PC-9 (cell line): ENCODE measurements at regions not wholly inside any gene's neighbourhood (a gene's known extent, or its start where the extent isn't known, plus 50 kb on each side); places are given as distances from the start of the nearest gene placed in this dataset.

Experiments
- BruUV-seq: library from RNA; stranded (reverse); fragments of 400-500 nt; replicated peaks from 2 replicates; lab custom pipeline; 2021; lab: Mats Ljungman, UMichigan
- CTCF ChIA-PET: fragments of 300-600 bp; sonication (Branson Sonifier 250); formaldehyde crosslinking; loops from one replicate; lab custom pipeline; 2022; ENCODE audit warnings: antibody characterized with exemption; lab: Charles Lee
- POLR2A ChIA-PET: fragments of 300-600 bp; sonication (Branson Sonifier 250); formaldehyde crosslinking; loops from one replicate; lab custom pipeline; 2022; ENCODE audit warnings: antibody characterized with exemption; ENCODE audit not compliant: unreplicated experiment; lab: Charles Lee
- DNase-seq, 2 experiments: peaks; one replicate each; pipeline versions ENCODE4 v3.0.0 to v3.0.0-alpha.2; 2015 to 2022; ENCODE audit warnings: mixed read lengths in 1 of 2
- H2AFZ ChIP-seq: fragments of 200-600 bp; sonication (generic); 2 replicates; pipeline ENCODE4 v1.8.1; 2017; ENCODE audit warnings: antibody characterized with exemption
- H3F3A ChIP-seq: fragments of 200-600 bp; sonication (generic); 2 replicates; pipeline ENCODE4 v1.8.1; 2017; ENCODE audit warnings: antibody characterized with exemption, mild to moderate bottlenecking, low read depth; ENCODE audit not compliant: insufficient read depth
- H3K27ac ChIP-seq: fragments of 200-600 bp; sonication (generic); 2 replicates; pipeline ENCODE4 v1.6.1; 2016; ENCODE audit warnings: mixed run types
- H3K27me3 ChIP-seq: fragments of 200-600 bp; sonication (generic); 2 replicates; pipeline ENCODE4 v1.6.1; 2016; ENCODE audit warnings: low read depth, mixed run types; ENCODE audit not compliant: insufficient read depth
- H3K36me3 ChIP-seq: fragments of 200-600 bp; sonication (generic); 2 replicates; pipeline ENCODE4 v1.6.1; 2016; ENCODE audit warnings: low read depth, mixed run types
- H3K4me1 ChIP-seq: fragments of 200-600 bp; sonication (generic); replicated peaks from 2 replicates; pipeline ENCODE4 v1.6.1; 2016; ENCODE audit warnings: mixed run types; ENCODE audit not compliant: insufficient read depth
- H3K4me2 ChIP-seq: fragments of 200-600 bp; sonication (generic); 2 replicates; pipeline ENCODE4 v1.6.1; 2017; ENCODE audit warnings: mixed run types
- H3K4me3 ChIP-seq: fragments of 200-600 bp; sonication (generic); 2 replicates; pipeline ENCODE4 v1.6.1; 2016; ENCODE audit warnings: mixed run types
- H3K79me2 ChIP-seq: fragments of 200-600 bp; sonication (generic); 2 replicates; pipeline ENCODE4 v1.6.1; 2017; ENCODE audit warnings: low read depth, mixed run types
- H3K9me2 ChIP-seq: fragments of 200-600 bp; sonication (generic); 2 replicates; pipeline ENCODE4 v1.8.1; 2017; ENCODE audit warnings: mild to moderate bottlenecking; ENCODE audit not compliant: insufficient read depth
- H3K9me3 ChIP-seq: fragments of 200-600 bp; sonication (generic); 2 replicates; pipeline ENCODE4 v1.8.1; 2016; ENCODE audit warnings: low read depth; ENCODE audit not compliant: insufficient read depth
- H4K20me1 ChIP-seq: fragments of 200-600 bp; sonication (generic); 2 replicates; pipeline ENCODE4 v1.8.1; 2017; ENCODE audit not compliant: insufficient read depth
- CTCF ChIP-seq: fragments of 200-600 bp; sonication (generic); conservative IDR thresholded peaks from 2 replicates; pipeline ENCODE4 v1.6.1; 2017; ENCODE audit warnings: mixed run types, antibody characterized with exemption, mild to moderate bottlenecking, moderate library complexity
- EZH2 ChIP-seq: fragments of 200-600 bp; sonication (generic); IDR thresholded peaks from 2 replicates; pipeline ENCODE4 v1.8.0; 2017; ENCODE audit warnings: antibody characterized with exemption, low read depth
- intact Hi-C: fragments of 100-400 bp; cut with micrococcal nuclease; formaldehyde crosslinking; loops from one replicate; pipeline ENCODE4 v1.10.0; 2022; ENCODE audit not compliant: unreplicated experiment

GRCh38 chr6:1136827-1137226, 175.1 kb upstream of the FOXQ1 start:
- Histone ChIP-seq H3K4me1 (no peaks in the 10 kb centered on the region), H3K4me3 (no peak overlapping the region), H3K27ac (no peak overlapping the region)

GRCh38 chr6:1136415-1136774, 175.5 kb upstream of the FOXQ1 start:
- CTCF ChIA-PET: no interaction called here
- H3K4me2 ChIP-seq: no peak overlapping the region
- BruUV-seq: no TSS peak
- no peak overlapping the region for H3K27ac ChIP-seq
- POLR2A ChIA-PET: no interaction called here
- intact Hi-C loops: no loop called here
- H3K36me3 ChIP-seq: no peaks in the 10 kb centered on the region
- no peaks in the 10 kb centered on the region for H3K9me3 ChIP-seq
- H3K9me2 ChIP-seq: no peaks in the 10 kb centered on the region
- H3F3A ChIP-seq: no peaks in the 10 kb centered on the region
- DNase-seq: no peak
- H3K4me3 ChIP-seq: no peak overlapping the region
- no peaks in the 10 kb centered on the region for H3K27me3 ChIP-seq
- TF ChIP-seq EZH2 (no peak), CTCF (no peak)
- no peak overlapping the region for H2AFZ ChIP-seq
- H3K79me2 ChIP-seq: no peaks in the 10 kb centered on the region
- no peaks in the 10 kb centered on the region for H3K4me1 ChIP-seq
- H4K20me1 ChIP-seq: no peaks in the 10 kb centered on the region

More at GRCh38 chr6:1136827-1137226, 175.1 kb upstream of the FOXQ1 start:
- H3K27me3 ChIP-seq: no peaks in the 10 kb centered on the region
- POLR2A ChIA-PET: no interaction called here
- H3K79me2 ChIP-seq: no peaks in the 10 kb centered on the region
- CTCF ChIA-PET: no interaction called here
- no peaks in the 10 kb centered on the region for H3K9me2 ChIP-seq
- no peak overlapping the region for H3K4me2 ChIP-seq
- no peak for DNase-seq
- BruUV-seq: no TSS peak
- H3F3A ChIP-seq: no peaks in the 10 kb centered on the region
- no peak overlapping the region for H2AFZ ChIP-seq
- intact Hi-C loops: no loop called here
- H3K36me3 ChIP-seq: no peaks in the 10 kb centered on the region
- no peaks in the 10 kb centered on the region for H4K20me1 ChIP-seq
- H3K9me3 ChIP-seq: no peaks in the 10 kb centered on the region
- TF ChIP-seq CTCF (no peak), EZH2 (no peak)

- DNase-seq: no peak
- H2AFZ ChIP-seq: no peak overlapping the region
- H3K79me2 ChIP-seq: no peaks in the 10 kb centered on the region
- no peaks in the 10 kb centered on the region for H3F3A ChIP-seq
- no peaks in the 10 kb centered on the region for H3K4me1 ChIP-seq
- H3K9me3 ChIP-seq: no peaks in the 10 kb centered on the region
- no peak overlapping the region for H3K4me2 ChIP-seq
- H3K27ac ChIP-seq: no peak overlapping the region
- no peaks in the 10 kb centered on the region for H3K9me2 ChIP-seq
- H3K36me3 ChIP-seq: no peaks in the 10 kb centered on the region
- intact Hi-C loops: no loop called here
- no TSS peak for BruUV-seq
- no peak overlapping the region for H3K4me3 ChIP-seq
- no peaks in the 10 kb centered on the region for H4K20me1 ChIP-seq
- CTCF ChIA-PET: no interaction called here
- POLR2A ChIA-PET: no interaction called here
- H3K27me3 ChIP-seq: no peaks in the 10 kb centered on the region
- TF ChIP-seq EZH2: no peak
- TF ChIP-seq CTCF: no peak
Measured at GRCh38 chr6:1135726-1136414, 176.0 kb upstream of the FOXQ1 start.
